PFSK-1 (cell line): ENCODE measurements at regions not wholly inside any gene's neighbourhood (a gene's known extent, or its start where the extent isn't known, plus 50 kb on each side); places are given as distances from the start of the nearest gene placed in this dataset.

ENCODE experiments used
- FOXP2 ChIP-seq: optimal IDR thresholded peaks from 2 replicates; pipeline ENCODE3; 2011; ENCODE audit warnings: borderline replicate concordance, control low read depth, inconsistent platforms; ENCODE audit not compliant: insufficient read depth; ENCODE audit errors: extremely low read length, extremely low read depth
- POLR2AphosphoS5 ChIP-seq: IDR thresholded peaks from 2 replicates; pipeline ENCODE4 v1.6.1; 2012; ENCODE audit warnings: low read depth, mild to moderate bottlenecking, control low read depth, low read length, moderate library complexity
- SIN3A ChIP-seq: IDR thresholded peaks from 2 replicates; pipeline ENCODE4 v1.6.1; 2012; ENCODE audit warnings: mild to moderate bottlenecking, low read length, moderate library complexity, borderline replicate concordance; ENCODE audit not compliant: insufficient read depth
- TAF1 ChIP-seq: IDR thresholded peaks from 2 replicates; pipeline ENCODE4 v1.6.1; 2012; ENCODE audit warnings: low read length, control low read depth, borderline replicate concordance; ENCODE audit not compliant: insufficient read depth
- TF ChIP-seq, protein P1 (sequence below), 2 experiments: IDR thresholded peaks; 2 replicates each; pipeline versions ENCODE4 v1.6.1 to v1.8.0; 2011 to 2012; ENCODE audit warnings: low read depth in 2 of 2, low read length in 2 of 2, control low read depth in 1 of 2, inconsistent platforms in 1 of 2, mild to moderate bottlenecking in 1 of 2, moderate library complexity in 1 of 2; ENCODE audit not compliant: insufficient read depth in 1 of 2

DNA sequence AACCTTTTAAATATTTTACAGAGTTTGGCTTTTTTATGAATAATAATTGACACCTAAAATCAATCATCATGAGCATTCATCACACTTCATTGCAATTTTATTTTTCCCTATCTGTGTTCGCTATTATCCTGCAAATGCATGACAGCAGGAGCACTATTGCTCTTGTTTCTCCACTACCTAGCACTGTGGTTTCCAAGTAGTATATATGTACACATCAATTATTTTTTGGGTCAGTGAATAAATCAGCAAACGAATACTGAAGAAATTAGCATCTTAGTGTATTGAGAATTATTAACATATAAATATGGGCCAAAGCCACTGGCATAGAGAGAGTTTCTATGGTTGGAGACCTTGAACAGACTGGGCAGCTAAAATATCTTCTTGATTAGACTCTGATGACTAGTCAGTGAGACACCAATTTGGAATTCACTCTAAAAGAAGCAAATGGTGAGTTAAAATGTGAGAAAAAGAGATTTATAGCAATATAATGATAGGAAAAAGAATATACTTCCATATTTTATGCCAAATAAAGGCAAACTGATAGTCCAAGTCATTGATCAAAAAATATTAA is 731.1 kb upstream of the LUZP2 start:
- no peak for TF ChIP-seq SIN3A
- TF ChIP-seq TAF1, result no peak
- no peak for TF ChIP-seq POLR2AphosphoS5
- TF ChIP-seq, protein P1, sequence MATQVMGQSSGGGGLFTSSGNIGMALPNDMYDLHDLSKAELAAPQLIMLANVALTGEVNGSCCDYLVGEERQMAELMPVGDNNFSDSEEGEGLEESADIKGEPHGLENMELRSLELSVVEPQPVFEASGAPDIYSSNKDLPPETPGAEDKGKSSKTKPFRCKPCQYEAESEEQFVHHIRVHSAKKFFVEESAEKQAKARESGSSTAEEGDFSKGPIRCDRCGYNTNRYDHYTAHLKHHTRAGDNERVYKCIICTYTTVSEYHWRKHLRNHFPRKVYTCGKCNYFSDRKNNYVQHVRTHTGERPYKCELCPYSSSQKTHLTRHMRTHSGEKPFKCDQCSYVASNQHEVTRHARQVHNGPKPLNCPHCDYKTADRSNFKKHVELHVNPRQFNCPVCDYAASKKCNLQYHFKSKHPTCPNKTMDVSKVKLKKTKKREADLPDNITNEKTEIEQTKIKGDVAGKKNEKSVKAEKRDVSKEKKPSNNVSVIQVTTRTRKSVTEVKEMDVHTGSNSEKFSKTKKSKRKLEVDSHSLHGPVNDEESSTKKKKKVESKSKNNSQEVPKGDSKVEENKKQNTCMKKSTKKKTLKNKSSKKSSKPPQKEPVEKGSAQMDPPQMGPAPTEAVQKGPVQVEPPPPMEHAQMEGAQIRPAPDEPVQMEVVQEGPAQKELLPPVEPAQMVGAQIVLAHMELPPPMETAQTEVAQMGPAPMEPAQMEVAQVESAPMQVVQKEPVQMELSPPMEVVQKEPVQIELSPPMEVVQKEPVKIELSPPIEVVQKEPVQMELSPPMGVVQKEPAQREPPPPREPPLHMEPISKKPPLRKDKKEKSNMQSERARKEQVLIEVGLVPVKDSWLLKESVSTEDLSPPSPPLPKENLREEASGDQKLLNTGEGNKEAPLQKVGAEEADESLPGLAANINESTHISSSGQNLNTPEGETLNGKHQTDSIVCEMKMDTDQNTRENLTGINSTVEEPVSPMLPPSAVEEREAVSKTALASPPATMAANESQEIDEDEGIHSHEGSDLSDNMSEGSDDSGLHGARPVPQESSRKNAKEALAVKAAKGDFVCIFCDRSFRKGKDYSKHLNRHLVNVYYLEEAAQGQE (IDR thresholded peaks at IDR 0.05; ENCODE audit: insufficient read depth in 1 of 2, low read depth in 2 of 2, low read length in 2 of 2), result no peak
- TF ChIP-seq FOXP2, result no peak

DNA sequence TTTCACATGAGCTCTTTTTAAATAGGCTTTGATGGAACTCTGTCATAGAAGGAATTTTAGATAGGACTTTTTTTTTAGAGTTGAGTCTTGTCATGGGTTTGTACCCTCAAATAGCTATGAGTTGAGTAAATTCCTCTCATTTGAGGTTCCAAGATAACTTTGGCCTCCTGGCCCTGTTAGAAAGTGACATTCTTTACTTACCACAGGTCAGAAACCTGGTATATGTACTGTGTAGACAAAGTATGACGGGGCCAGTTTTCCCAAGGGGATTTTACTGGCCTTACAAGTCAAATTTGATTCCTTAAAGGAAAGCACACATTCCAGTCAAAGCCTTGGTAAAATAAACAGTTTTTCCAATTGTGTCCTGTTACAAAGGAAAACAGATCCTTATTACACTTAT is 729.3 kb upstream of the LUZP2 start:
- TF ChIP-seq POLR2AphosphoS5 (no peak), FOXP2 (no peak), TAF1 (no peak), SIN3A (no peak)
- TF ChIP-seq, protein P1 (IDR thresholded peaks at IDR 0.05; ENCODE audit: insufficient read depth in 1 of 2, low read depth in 2 of 2, low read length in 2 of 2), result no peak

DNA sequence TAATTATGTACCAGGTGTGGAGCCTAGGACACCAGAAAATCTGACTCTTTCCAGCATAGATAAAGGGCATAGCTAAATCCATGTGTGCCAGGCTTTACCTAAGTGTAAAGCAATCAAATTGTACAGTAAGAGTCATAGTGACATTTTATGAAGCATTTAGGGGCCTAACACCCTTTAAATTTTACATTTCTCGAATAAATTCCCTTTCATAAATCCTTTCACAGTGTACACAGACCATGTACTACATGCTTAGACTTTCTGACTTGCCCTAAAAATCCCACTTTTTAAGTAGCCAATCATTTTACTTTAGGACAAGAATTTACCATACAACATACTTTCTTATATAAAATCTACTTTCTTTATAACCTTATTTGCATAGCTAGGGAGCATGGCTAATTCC is 727.6 kb upstream of the LUZP2 start:
- TF ChIP-seq, protein P1 (IDR thresholded peaks at IDR 0.05; ENCODE audit: insufficient read depth in 1 of 2, low read depth in 2 of 2, low read length in 2 of 2), result no peak

DNA sequence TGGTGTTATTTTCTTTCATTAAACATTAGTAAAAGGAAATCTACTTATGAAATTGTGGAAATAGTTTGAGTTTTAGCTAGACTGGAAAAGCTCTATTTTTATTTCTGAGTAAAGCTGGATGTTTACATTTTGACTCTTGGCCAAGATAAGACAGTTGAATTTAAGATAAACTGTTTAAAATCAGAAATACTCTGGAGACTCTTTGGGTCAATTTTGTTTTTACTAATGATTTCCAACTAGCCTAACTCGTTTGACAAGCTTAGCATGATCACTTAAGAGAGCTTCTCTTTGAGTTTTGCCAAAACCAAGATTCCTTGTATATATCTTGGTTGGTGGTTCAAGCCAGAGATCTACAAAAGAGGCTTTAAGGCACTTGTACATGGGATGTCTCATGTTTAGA is 724.8 kb upstream of the LUZP2 start:
- TF ChIP-seq POLR2AphosphoS5, result no peak
- TF ChIP-seq FOXP2, result no peak
- TF ChIP-seq, protein P1 (IDR thresholded peaks at IDR 0.05; ENCODE audit: insufficient read depth in 1 of 2, low read depth in 2 of 2, low read length in 2 of 2), result no peak
- TF ChIP-seq SIN3A, result no peak
- TF ChIP-seq TAF1, result no peak

DNA sequence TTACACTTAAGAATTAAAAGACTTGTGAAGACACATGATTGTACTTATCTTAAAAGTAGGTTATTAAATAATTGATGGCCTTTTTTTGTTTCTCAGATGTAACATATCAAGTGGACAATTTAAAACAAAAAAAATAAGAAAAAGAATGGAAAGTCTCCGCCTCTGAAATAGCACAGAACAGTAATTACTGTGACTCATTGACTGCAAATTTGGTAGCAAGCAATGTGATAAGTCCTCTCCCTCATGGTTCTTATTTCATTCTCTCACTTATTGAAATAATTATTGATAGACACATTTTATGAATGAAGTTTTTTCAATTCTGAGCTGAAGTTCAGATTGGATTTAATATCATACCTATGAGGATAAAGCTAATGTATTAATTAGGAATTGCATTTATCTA is 717.9 kb upstream of the LUZP2 start:
- no peak for TF ChIP-seq FOXP2
- no peak for TF ChIP-seq SIN3A
- TF ChIP-seq TAF1, result no peak
- TF ChIP-seq POLR2AphosphoS5, result no peak
- TF ChIP-seq, protein P1 (IDR thresholded peaks at IDR 0.05; ENCODE audit: insufficient read depth in 1 of 2, low read depth in 2 of 2, low read length in 2 of 2), result no peak
